Erythroblast (primary cell): ENCODE measurements at regions not wholly inside any gene's neighbourhood (a gene's known extent, or its start where the extent isn't known, plus 50 kb on each side); places are given as distances from the start of the nearest gene placed in this dataset.

Experiments
- GATA1 ChIP-seq: IDR thresholded peaks from 2 replicates; pipeline ENCODE4 v1.6.1; 2011; ENCODE audit warnings: low read depth, mild to moderate bottlenecking, control low read depth, low read length, moderate library complexity
- POLR2A ChIP-seq: IDR thresholded peaks from 2 replicates; pipeline ENCODE4 v1.6.1; 2011; ENCODE audit warnings: mild to moderate bottlenecking, low read length

DNA sequence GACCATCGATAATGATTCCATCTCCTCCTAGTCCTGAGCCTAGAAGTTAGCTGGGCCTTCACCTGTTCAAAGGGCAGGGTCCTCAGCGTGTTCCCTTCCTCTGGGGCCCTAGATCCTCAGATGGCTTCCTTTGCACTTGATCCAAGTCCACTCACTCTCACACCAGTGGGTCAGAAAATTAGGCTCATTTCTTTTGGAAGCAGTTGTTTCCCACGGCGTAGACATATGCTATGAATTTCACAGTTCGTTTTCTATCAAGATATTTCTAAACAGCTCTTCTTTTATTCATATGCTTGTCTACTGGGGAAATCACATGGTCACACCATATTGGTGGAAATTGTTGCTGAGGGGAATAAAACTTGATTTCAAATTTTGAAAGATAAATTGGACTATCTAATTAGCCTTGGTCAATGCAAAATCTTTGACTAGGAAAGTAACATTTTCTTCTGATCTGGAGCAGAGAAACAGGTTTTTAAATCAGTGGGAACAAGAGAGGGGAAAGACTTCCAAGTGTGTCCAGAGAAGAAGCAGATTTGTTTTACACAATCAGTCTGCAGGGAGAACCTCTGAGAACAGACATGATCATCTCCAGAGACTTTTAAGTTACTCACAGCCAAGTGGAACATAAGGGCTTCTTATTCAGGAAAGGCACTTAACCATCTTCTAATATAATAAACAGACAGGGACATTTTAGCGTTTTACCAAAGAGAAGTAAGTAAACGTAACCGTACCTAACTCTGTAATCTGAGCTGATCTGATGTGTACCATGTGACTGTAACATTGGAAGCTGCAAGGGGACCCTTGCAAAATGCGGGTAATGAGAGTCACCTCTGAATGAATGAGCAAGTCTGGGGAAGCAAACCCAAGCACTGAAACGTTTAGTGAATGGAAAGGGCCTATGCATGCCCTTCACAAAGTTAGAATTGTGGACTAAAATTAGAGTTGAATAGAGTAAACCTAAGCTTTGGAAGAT is 455.7 kb upstream of the FAT1 start:
- TF ChIP-seq POLR2A (no peak), GATA1 (no peak)
